OCI-LY7 (cell line): ENCODE measurements at regions not wholly inside any gene's neighbourhood (a gene's known extent, or its start where the extent isn't known, plus 50 kb on each side); places are given as distances from the start of the nearest gene placed in this dataset.

Experiments
- EZH2phosphoT487 ChIP-seq: fragments of 200-600 bp; sonication (generic); IDR thresholded peaks from 2 replicates; pipeline ENCODE4 v1.6.1; 2018; ENCODE audit warnings: low read depth, borderline replicate concordance, mild to moderate bottlenecking, mixed run types, antibody characterized with exemption, low read length, moderate library complexity, mixed read lengths
- TF ChIP-seq, protein P1 (sequence below): fragments of 200-600 bp; sonication (generic); conservative IDR thresholded peaks from 2 replicates; pipeline ENCODE4 v1.5.1; 2014; ENCODE audit warnings: mild to moderate bottlenecking, antibody characterized with exemption, low read length, moderate library complexity, mixed read lengths

GRCh38 chr14:95465936-95466335, 50.5 kb downstream of the SYNE3 start:
- TF ChIP-seq, protein P1, sequence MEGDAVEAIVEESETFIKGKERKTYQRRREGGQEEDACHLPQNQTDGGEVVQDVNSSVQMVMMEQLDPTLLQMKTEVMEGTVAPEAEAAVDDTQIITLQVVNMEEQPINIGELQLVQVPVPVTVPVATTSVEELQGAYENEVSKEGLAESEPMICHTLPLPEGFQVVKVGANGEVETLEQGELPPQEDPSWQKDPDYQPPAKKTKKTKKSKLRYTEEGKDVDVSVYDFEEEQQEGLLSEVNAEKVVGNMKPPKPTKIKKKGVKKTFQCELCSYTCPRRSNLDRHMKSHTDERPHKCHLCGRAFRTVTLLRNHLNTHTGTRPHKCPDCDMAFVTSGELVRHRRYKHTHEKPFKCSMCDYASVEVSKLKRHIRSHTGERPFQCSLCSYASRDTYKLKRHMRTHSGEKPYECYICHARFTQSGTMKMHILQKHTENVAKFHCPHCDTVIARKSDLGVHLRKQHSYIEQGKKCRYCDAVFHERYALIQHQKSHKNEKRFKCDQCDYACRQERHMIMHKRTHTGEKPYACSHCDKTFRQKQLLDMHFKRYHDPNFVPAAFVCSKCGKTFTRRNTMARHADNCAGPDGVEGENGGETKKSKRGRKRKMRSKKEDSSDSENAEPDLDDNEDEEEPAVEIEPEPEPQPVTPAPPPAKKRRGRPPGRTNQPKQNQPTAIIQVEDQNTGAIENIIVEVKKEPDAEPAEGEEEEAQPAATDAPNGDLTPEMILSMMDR = no peak
- no peak for TF ChIP-seq EZH2phosphoT487
